HG02763 (cell line): ENCODE measurements at regions not wholly inside any gene's neighbourhood (a gene's known extent, or its start where the extent isn't known, plus 50 kb on each side); places are given as distances from the start of the nearest gene placed in this dataset.
"Not testable (repeated sequence)": the region's sequence is repeated elsewhere in the genome, so short reads cannot be mapped to it uniquely, and the experiment has no call there.

Experiments used
- ATAC-seq: cut with Tn5 transposase; IDR thresholded peaks from one replicate; pipeline ENCODE4 v1.9.1; 2021; ENCODE audit warnings: mild to moderate bottlenecking, moderate library complexity; ENCODE audit not compliant: unreplicated experiment

GRCh38 chr1:213702703-213703102 lies 285.1 kb upstream of the PROX1 start:
- no peak for ATAC-seq

- no peak for ATAC-seq
These were observed 282.8 kb upstream of the PROX1 start for GRCh38 chr1:213704941-213705340.

GRCh38 chr1:213711833-213712490 lies 275.8 kb upstream of the PROX1 start:
- not testable (repeated sequence) for ATAC-seq

- no peak for ATAC-seq
These were observed 273.1 kb upstream of the PROX1 start for GRCh38 chr1:213714645-213715044.

GRCh38 chr1:213715182-213715581 lies 272.6 kb upstream of the PROX1 start:
- no peak for ATAC-seq

GRCh38 chr1:213719462-213719861 lies 268.3 kb upstream of the PROX1 start:
- ATAC-seq, result no peak

GRCh38 chr1:213720032-213720431 lies 267.7 kb upstream of the PROX1 start:
- ATAC-seq, result no peak

GRCh38 chr1:213723187-213723586 lies 264.6 kb upstream of the PROX1 start:
- no peak for ATAC-seq

GRCh38 chr1:213724640-213725536 lies 262.9 kb upstream of the PROX1 start:
- ATAC-seq, result no peak

- ATAC-seq, result no peak
These were observed 259.8 kb upstream of the PROX1 start for GRCh38 chr1:213727853-213728592.

- no peak for ATAC-seq
These were observed 258.9 kb upstream of the PROX1 start for GRCh38 chr1:213728593-213729536.

GRCh38 chr1:213733705-213734104 lies 254.1 kb upstream of the PROX1 start:
- no peak for ATAC-seq

GRCh38 chr1:213737398-213738035 lies 250.3 kb upstream of the PROX1 start:
- ATAC-seq, result no peak

GRCh38 chr1:213738658-213739057 lies 249.1 kb upstream of the PROX1 start:
- ATAC-seq, result no peak

GRCh38 chr1:213742992-213743391 lies 244.8 kb upstream of the PROX1 start:
- no peak for ATAC-seq

- ATAC-seq, result no peak
These were observed 243.0 kb upstream of the PROX1 start for GRCh38 chr1:213744780-213745179.

- ATAC-seq, result no peak
These were observed 242.3 kb upstream of the PROX1 start for GRCh38 chr1:213745451-213745850.

GRCh38 chr1:213749558-213749957 lies 238.2 kb upstream of the PROX1 start:
- no peak for ATAC-seq

GRCh38 chr1:213750231-213751063 lies 237.3 kb upstream of the PROX1 start:
- no peak for ATAC-seq
